ENCODE measurements at regions not wholly inside any gene's neighbourhood (a gene's known extent, or its start where the extent isn't known, plus 50 kb on each side); places are given as distances from the start of the nearest gene placed in this dataset.

DNA sequence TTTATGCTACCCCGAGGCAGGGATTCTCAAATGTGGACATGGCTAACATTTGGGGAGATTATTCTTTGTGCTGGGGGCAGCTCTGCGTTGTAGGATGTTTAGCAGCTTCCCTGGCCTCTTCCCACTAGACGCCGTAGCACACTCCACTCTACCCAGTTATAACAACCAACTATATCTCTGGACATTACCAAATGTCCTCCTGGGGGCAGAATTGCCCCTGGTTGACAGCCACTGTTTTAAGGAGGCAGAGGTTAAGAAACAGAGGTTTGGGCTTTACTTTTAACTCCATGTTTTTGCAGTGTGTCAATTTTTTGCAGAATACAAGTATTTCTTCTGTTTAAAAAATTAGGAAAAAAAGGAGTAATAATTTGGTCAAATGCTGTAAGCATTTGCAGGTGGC, 56.2 kb upstream of the BMP6 start:
- DNase-seq (ENCODE audit: low read depth, low spot score) (no peak), FAIRE-seq (no peak)
- Histone ChIP-seq H3K27me3 (ENCODE audit: control insufficient read depth, extremely low read depth, insufficient read depth, low read length) (no peaks in the 10 kb centered on the region), H3K9ac (ENCODE audit: control insufficient read depth, extremely low read depth, insufficient read depth, low read length) (no peak overlapping the region), H2AFZ (ENCODE audit: control insufficient read depth, low read length) (no peak overlapping the region), H3K36me3 (ENCODE audit: control insufficient read depth in 2 of 2, extremely low read depth in 1 of 2, insufficient read depth in 2 of 2, low read length in 2 of 2) (no peaks in the 10 kb centered on the region), H3K9me3 (ENCODE audit: control insufficient read depth, low read depth, low read length) (no peaks in the 10 kb centered on the region), H3K4me2 (ENCODE audit: control insufficient read depth, extremely low read depth, insufficient read depth, low read depth, low read length) (no peak overlapping the region), H3K79me2 (ENCODE audit: control insufficient read depth, insufficient read depth, low read length) (no peaks in the 10 kb centered on the region), H3K4me3 (ENCODE audit: control insufficient read depth in 2 of 3, extremely low read depth in 1 of 3, insufficient read depth in 2 of 3, low read depth in 1 of 3, low read length in 3 of 3) (no peak overlapping the region), H3K27ac (ENCODE audit: control insufficient read depth, insufficient read depth, low read length) (no peak overlapping the region), H3K9me1 (ENCODE audit: control insufficient read depth, extremely low read depth, insufficient read depth, low read length) (no peaks in the 10 kb centered on the region), H4K20me1 (ENCODE audit: control insufficient read depth, extremely low read depth, insufficient read depth, low read length) (no peaks in the 10 kb centered on the region), H3K4me1 (ENCODE audit: control insufficient read depth, extremely low read depth, insufficient read depth, low read length) (peaks cover 27% of the 10 kb centered on the region)
- TF ChIP-seq, protein P1, sequence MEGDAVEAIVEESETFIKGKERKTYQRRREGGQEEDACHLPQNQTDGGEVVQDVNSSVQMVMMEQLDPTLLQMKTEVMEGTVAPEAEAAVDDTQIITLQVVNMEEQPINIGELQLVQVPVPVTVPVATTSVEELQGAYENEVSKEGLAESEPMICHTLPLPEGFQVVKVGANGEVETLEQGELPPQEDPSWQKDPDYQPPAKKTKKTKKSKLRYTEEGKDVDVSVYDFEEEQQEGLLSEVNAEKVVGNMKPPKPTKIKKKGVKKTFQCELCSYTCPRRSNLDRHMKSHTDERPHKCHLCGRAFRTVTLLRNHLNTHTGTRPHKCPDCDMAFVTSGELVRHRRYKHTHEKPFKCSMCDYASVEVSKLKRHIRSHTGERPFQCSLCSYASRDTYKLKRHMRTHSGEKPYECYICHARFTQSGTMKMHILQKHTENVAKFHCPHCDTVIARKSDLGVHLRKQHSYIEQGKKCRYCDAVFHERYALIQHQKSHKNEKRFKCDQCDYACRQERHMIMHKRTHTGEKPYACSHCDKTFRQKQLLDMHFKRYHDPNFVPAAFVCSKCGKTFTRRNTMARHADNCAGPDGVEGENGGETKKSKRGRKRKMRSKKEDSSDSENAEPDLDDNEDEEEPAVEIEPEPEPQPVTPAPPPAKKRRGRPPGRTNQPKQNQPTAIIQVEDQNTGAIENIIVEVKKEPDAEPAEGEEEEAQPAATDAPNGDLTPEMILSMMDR (optimal IDR thresholded peaks at IDR 0.05 in 1 of 3, IDR thresholded peaks at IDR 0.05 in 1 of 3, conservative IDR thresholded peaks at IDR 0.05 in 1 of 3; ENCODE audit: extremely low read depth in 1 of 3, insufficient read depth in 2 of 3, low read length in 3 of 3), result no peak
- no peak for TF ChIP-seq EZH2 (IDR thresholded peaks at IDR 0.05; ENCODE audit: low read length)
- dilution Hi-C loops (cut with MboI; ENCODE audit: extremely low pct_ligation_motif_present, low sequenced_read_pairs), result no loop called here

DNA sequence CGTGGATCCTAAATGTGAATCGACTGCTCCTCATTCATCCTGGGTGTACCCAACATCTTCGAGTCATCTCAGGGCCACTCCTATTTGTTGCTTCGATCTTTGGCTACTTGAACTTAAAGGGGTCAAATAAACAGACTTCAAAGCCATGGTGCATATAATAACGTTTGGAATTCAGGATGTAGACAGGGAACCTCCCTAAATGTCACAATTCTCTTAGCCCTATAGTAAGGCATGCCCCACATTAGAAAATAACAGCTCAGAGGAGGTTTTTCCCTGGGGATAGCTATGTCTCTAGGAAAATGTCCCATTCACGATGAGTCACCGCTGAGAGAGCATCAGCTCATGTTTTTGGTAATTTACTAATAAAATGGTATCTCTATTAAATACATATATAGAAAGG, 54.8 kb upstream of the BMP6 start:
- H3K9me3 ChIP-seq (ENCODE audit: control insufficient read depth, low read depth, low read length), result no peaks in the 10 kb centered on the region
- no peaks in the 10 kb centered on the region for H3K36me3 ChIP-seq (ENCODE audit: control insufficient read depth in 2 of 2, extremely low read depth in 1 of 2, insufficient read depth in 2 of 2, low read length in 2 of 2)
- dilution Hi-C loops (cut with MboI; ENCODE audit: extremely low pct_ligation_motif_present, low sequenced_read_pairs), result no loop called here
- H2AFZ ChIP-seq (ENCODE audit: control insufficient read depth, low read length), result no peak overlapping the region
- no peak overlapping the region for H3K27ac ChIP-seq (ENCODE audit: control insufficient read depth, insufficient read depth, low read length)
- no peaks in the 10 kb centered on the region for H3K79me2 ChIP-seq (ENCODE audit: control insufficient read depth, insufficient read depth, low read length)
- H3K9me1 ChIP-seq (ENCODE audit: control insufficient read depth, extremely low read depth, insufficient read depth, low read length), result no peaks in the 10 kb centered on the region
- FAIRE-seq (peak; percentile 36), DNase-seq (ENCODE audit: low read depth, low spot score) (no peak)
- no peaks in the 10 kb centered on the region for H3K27me3 ChIP-seq (ENCODE audit: control insufficient read depth, extremely low read depth, insufficient read depth, low read length)
- peaks cover 29% of the 10 kb centered on the region for H3K4me1 ChIP-seq (ENCODE audit: control insufficient read depth, extremely low read depth, insufficient read depth, low read length)
- H3K9ac ChIP-seq (ENCODE audit: control insufficient read depth, extremely low read depth, insufficient read depth, low read length), result no peak overlapping the region
- no peak overlapping the region for H3K4me3 ChIP-seq (ENCODE audit: control insufficient read depth in 2 of 3, extremely low read depth in 1 of 3, insufficient read depth in 2 of 3, low read depth in 1 of 3, low read length in 3 of 3)
- H3K4me2 ChIP-seq (ENCODE audit: control insufficient read depth, extremely low read depth, insufficient read depth, low read depth, low read length), result peak overlapping the region; percentile 41
- TF ChIP-seq, protein P1 (optimal IDR thresholded peaks at IDR 0.05 in 1 of 3, IDR thresholded peaks at IDR 0.05 in 1 of 3, conservative IDR thresholded peaks at IDR 0.05 in 1 of 3; ENCODE audit: extremely low read depth in 1 of 3, insufficient read depth in 2 of 3, low read length in 3 of 3), result no peak
- no peak for TF ChIP-seq EZH2 (IDR thresholded peaks at IDR 0.05; ENCODE audit: low read length)
- H4K20me1 ChIP-seq (ENCODE audit: control insufficient read depth, extremely low read depth, insufficient read depth, low read length), result no peaks in the 10 kb centered on the region

All from keratinocyte (primary cell).